GM19397 (cell line): ENCODE measurements at regions not wholly inside any gene's neighbourhood (a gene's known extent, or its start where the extent isn't known, plus 50 kb on each side); places are given as distances from the start of the nearest gene placed in this dataset.

Experiments used
- ATAC-seq: cut with Tn5 transposase; IDR thresholded peaks from one replicate; pipeline ENCODE4 v1.9.1; 2021; ENCODE audit warnings: mild to moderate bottlenecking, moderate library complexity; ENCODE audit not compliant: unreplicated experiment

DNA sequence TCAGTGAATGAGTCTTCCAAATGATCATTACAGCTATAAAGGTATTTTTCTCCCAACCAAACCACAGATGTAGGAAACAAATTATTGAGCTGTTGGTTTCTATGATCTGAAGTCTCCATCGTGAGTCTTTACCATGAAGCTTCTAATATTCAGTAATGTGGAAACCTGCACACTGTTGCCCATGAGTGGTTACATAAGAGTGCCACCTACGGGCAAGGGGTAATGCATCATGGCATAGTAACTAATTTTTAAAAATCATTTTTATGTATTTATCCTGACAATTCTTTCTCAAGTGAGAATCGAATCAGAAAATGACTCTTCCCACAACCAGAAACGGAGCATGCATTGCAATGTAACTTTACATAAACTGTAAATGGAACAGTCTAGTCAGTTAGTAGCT, 282.5 kb upstream of the SMARCA2 start:
- no peak for ATAC-seq

DNA sequence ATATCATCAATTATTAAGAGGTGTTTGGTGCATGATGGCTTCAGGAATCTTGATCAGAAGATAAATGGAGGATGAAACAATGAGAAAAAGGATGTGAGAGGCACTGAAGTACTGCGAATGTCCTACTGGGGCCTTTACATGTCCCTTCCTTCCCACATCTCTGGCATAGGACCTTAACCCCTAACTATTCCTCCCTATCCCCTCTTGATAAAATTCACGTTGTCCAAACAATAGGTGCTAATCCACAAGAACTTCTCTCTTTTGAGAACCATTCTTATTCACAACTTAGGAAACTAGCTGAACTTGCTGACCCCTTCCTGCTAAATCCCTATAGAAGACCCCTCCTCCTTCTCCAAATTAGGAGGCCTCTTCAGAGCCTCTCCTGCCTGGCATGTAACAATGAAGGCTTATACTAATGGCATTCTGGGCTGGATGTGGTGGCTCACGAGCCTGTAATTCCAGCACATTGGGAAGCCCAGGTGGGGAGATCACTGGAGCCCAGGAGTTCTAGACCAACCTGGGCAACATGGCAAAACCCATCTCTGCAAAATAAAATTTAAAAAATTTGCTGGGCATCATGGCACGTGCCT, 276.5 kb upstream of the SMARCA2 start:
- no peak for ATAC-seq

GRCh38 chr9:1743121-1743960, 271.8 kb upstream of the SMARCA2 start:
- ATAC-seq: no peak

- ATAC-seq: no peak
Measured at GRCh38 chr9:1745980-1746379, 269.2 kb upstream of the SMARCA2 start.

DNA sequence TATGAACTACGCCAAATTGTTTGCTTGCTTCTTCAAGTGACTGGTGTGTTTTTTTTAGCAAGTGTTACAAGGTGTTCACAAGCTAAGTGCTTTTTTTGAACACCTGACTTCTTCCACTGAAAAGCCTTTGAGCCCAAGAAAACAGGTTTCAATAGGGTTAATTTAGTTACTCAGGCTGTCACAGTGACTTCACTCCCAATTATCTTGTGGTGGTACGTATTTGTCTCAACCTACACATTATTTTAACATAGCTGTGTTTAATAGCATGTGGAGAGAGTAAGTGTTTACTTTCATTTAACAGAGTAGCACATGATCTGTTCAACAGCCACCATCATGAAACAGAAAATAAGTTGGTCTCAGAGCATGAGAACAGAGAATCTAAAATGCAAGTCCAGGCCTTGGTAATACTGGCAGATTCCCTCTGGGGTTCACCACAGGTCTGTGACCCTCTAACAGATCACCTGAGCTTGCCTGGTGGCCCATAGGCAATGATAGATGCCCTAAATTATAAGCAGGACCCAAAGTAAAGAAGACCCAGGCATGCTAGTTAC, 267.7 kb upstream of the SMARCA2 start:
- no peak for ATAC-seq

DNA sequence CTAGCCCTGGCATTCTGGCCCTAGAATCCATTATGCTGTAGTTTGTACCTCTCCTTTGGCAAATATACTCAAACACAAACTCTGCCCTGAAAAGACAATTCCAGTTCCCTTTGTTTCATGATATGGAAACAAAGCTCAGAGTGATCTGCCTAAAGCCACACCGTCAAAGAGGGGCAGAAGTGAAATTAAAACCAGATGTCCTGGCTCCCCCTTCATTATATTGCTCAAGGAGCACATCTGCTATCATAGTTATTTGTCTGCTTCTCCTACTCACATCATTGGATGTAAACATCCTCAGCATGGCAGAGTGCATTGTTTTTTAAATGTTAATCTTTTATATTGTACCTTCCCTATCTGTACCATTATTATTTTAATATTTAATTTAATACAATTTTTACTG, 266.7 kb upstream of the SMARCA2 start:
- no peak for ATAC-seq

- no peak for ATAC-seq
Measured at GRCh38 chr9:1757186-1757585, 258.0 kb upstream of the SMARCA2 start.

- ATAC-seq: no peak
Measured at GRCh38 chr9:1759009-1759408, 256.1 kb upstream of the SMARCA2 start.

GRCh38 chr9:1759771-1760300, 255.3 kb upstream of the SMARCA2 start:
- ATAC-seq: no peak

DNA sequence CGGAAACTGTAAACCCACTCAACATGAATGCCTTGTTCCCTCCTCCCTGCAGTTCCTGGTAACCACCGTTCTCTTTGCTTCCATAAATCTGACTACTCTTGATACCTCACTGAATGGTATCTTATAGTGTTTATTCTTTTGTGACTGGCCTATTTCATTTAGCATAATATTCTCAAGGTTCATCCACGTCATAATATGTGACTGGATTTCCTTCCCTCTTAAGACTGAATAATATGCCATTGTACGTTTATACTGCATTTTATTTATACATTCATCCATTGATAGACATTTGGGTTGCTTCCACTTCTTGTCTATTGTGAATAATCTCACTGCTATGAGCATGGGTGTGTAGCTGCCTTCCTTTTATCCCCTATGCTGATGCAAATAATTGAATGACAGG, 253.3 kb upstream of the SMARCA2 start:
- ATAC-seq: no peak

DNA sequence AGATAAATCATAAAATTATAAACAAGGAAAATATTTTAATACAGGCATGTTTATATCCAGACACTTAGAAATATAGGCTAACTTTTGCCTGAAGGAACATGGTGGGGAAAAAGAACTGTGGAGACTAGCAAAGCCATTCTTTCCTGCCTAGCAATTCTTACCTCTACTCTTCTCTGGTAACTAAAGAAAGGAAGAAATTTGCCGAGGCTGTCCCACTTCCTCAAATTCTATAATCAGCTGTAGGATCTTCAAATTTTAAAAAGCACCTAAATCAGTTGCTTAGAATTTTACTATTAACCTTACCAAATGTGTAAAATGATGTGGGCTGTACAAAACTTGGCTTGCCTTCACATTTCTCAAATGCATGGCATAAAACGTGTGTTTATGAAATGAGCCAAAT, 249.1 kb upstream of the SMARCA2 start:
- ATAC-seq: no peak

DNA sequence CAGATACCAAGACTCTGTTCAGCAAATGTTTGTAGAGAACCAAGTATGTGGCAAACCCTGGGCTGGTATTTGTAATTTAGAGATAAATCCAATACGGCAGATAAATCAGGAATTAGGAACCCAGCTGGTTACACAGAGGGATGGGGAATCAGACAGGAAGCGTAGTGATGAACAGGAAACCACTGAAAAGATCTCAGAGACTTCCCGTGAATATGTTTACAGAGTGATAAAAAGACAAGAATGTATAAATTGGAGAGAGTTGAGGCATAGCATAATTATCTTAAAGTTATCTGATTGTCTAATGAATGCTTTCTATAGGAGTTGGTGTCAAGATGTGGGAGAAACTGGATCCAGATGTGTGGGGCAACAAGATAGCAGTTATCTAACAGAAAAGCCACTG, 246.6 kb upstream of the SMARCA2 start:
- no peak for ATAC-seq

DNA sequence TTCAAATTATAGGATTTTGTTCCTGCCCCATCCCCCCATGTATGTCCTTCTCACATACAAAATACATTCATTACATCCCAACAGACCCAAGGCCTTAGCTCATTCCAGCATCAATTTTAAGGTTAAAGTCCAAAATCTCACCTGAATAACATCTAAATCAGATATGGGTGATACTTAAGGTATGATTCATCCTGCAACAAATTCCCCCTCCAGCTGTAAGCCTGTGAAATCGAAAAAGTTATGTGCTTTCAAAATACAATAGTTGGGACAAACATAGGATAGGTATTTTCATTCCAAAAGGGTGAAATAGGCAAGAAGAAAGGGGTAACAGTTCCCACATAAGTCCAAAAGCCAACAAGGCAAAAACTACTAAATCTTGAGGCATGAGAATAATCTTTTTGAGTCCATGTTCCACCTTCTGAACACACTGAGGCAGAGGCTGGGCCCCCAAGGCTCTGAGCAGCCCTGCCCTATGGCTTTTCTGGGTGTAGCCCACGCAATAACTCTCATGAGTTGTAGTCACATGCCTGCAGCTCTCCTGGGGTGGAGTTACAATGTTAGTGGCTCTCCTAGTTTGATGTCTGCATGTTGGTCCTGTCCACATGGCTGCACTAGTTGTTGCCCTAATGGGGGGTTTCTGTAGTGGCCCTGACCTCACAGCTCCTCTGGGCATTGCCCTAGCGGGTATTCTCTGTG, 243.9 kb upstream of the SMARCA2 start:
- no peak for ATAC-seq

DNA sequence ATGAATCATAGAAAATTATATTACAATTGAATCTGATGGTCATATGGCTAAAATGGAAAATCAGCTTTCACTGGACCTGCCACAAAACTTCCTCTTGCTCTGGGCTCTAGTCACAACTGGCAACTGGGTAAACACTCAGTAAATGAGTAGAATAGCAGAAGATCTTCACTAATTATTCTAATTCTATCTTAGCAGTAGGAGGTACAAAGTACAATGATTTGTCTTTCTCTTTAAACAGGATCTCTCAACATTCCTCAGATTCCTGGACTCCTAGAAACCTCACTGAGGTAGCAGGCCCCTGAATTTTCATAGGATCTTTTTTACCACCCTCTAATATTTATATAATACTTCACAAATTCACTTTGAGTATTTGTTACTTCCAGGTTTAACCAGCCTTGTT, 239.9 kb upstream of the SMARCA2 start:
- no peak for ATAC-seq

DNA sequence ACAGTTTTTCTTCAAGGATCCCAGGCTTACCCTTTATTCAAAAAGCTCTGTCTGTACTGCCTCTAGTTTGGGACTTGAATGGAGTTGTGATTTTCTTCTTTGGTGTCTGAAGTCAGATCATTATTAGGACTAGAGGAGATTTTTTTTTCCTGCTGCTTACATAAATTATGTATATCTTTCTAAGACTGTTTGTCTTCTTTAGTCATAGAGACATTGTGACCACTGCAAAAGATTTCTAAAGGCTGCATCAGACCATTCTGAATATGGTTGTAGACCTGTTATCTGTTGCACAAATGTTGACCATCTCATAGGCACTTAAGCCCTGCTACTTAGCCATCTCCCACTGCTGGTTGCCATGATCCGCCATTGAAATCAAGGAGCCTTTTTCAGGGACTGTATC, 238.5 kb upstream of the SMARCA2 start:
- no peak for ATAC-seq

- ATAC-seq: no peak
Measured at GRCh38 chr9:1791191-1791590, 224.0 kb upstream of the SMARCA2 start.

DNA sequence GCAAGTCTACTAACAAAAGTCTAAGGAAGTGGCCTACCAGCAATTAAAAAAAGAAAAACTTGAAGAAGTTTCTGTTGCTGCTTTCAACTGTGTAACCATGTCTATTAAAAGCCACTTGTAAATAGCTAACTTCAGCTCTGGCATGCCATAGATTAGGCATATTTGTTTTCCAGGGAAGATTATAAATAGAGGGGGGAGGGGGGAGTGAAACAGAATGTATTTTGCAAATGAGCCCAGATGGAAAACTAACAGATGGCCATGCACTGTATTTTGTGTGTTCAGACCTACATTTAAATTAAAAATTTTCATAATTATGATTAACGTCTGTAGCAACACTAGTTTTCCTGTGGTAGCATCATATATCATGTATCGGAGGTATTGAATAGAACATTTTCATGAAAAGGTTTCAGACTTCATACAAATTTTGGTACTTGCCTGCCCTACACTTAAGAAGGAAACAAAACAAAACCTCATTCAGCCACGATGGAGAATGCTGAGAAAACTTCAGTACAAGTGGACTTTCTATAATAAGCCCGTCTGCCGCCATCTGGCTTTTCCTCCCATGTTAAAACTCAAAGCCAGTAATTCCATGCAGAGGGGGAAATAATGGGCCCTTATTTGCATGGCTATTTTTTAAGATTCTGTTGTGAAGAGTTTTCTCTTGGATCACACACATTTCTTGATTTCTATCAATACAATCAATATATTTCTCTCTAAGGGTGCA, 220.4 kb upstream of the SMARCA2 start:
- ATAC-seq: no peak

DNA sequence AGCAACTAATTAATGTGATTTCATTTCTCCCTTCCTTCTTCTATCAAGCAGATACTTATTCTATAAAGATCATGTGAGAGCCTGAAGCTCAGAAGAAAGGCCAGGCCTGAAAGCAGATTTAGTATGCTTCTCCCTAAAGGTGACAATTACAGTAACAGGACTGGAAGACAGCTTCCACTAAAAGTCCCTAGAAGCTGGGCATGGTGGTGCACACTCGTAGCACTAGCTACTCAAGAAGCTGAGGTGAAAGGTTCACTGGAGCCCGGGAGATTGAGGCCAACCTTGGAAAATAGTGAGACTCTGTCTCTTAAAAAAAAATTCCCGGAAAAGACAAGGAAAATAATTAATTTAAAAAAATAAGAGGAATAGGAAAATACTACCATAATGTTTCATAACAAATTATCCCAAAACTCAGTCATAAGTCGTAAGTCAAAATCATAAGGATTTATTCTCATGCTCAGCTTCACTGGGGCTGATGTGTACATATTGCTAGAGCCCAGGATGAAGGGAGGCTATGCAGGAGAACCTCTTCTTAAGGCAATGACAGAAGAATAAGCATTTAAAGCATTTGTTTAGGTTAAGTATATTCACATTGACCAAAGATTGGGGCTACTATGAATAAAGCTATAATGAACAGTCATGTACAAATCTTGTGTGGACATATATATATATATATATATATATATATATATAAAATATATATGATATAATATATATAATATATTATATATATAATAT, 210.8 kb upstream of the SMARCA2 start:
- no peak for ATAC-seq

GRCh38 chr9:1829719-1830118, 185.4 kb upstream of the SMARCA2 start:
- no peak for ATAC-seq

- no peak for ATAC-seq
Measured at GRCh38 chr9:1832960-1833359, 182.2 kb upstream of the SMARCA2 start.
